DND-41 (cell line): ENCODE measurements at regions not wholly inside any gene's neighbourhood (a gene's known extent, or its start where the extent isn't known, plus 50 kb on each side); places are given as distances from the start of the nearest gene placed in this dataset.

Source experiments
- ATAC-seq: fragments of 200-7000 bp; cut with Tn5 transposase; 3 replicates; pipeline ENCODE4 v1.9.1; 2021; ENCODE audit warnings: low read depth; ENCODE audit not compliant: insufficient read depth
- DNase-seq: peaks from one replicate; pipeline ENCODE4 v3.0.0-alpha.2; 2020
- H2AFZ ChIP-seq: 2 replicates; pipeline ENCODE4 v1.6.0; 2012; ENCODE audit warnings: low read depth, low read length
- H3K27ac ChIP-seq: 2 replicates; pipeline ENCODE4 v1.5.1; 2012; ENCODE audit warnings: low read length, inconsistent platforms
- H3K27me3 ChIP-seq: fragments of 200-600 bp; sonication (generic); 2 replicates; pipeline ENCODE4 v1.6.0; 2012; ENCODE audit warnings: low read length, mild to moderate bottlenecking, inconsistent platforms; ENCODE audit not compliant: insufficient read depth, poor library complexity
- H3K36me3 ChIP-seq: 2 replicates; pipeline ENCODE4 v1.5.1; 2012; ENCODE audit warnings: low read length, inconsistent platforms; ENCODE audit not compliant: insufficient read depth
- H3K4me1 ChIP-seq: 2 replicates; pipeline ENCODE4 v1.5.1; 2012; ENCODE audit warnings: mild to moderate bottlenecking, low read length; ENCODE audit not compliant: insufficient read depth
- H3K4me2 ChIP-seq: 2 replicates; pipeline ENCODE4 v1.6.0; 2012; ENCODE audit warnings: mild to moderate bottlenecking, moderate library complexity, low read length, inconsistent platforms; ENCODE audit not compliant: insufficient read depth
- H3K4me3 ChIP-seq, 2 experiments: fragments of 200-600 bp in 1 of 2; shearing (Covaris generic) in 1 of 2; 2 replicates each; pipeline ENCODE4 v1.5.1; 2012 to 2016; ENCODE audit warnings: inconsistent platforms in 2 of 2, low read length in 2 of 2, mild to moderate bottlenecking in 2 of 2, low read depth in 1 of 2, moderate library complexity in 1 of 2
- H3K79me2 ChIP-seq: 2 replicates; pipeline ENCODE4 v1.6.0; 2012; ENCODE audit warnings: low read length, inconsistent platforms; ENCODE audit not compliant: insufficient read depth
- H3K9ac ChIP-seq: 2 replicates; pipeline ENCODE4 v1.6.0; 2012; ENCODE audit warnings: low read depth, mild to moderate bottlenecking, inconsistent platforms, low read length, moderate library complexity
- H3K9me3 ChIP-seq: 2 replicates; pipeline ENCODE4 v1.5.1; 2012; ENCODE audit warnings: low read length, moderate library complexity, mild to moderate bottlenecking, inconsistent platforms; ENCODE audit not compliant: insufficient read depth, severe bottlenecking
- H4K20me1 ChIP-seq: 2 replicates; pipeline ENCODE4 v1.6.0; 2012; ENCODE audit warnings: low read length; ENCODE audit not compliant: insufficient read depth
- CTCF ChIP-seq: IDR thresholded peaks from 2 replicates; pipeline ENCODE4 v1.5.1; 2012; ENCODE audit warnings: borderline replicate concordance, low read length, moderate library complexity, mild to moderate bottlenecking; ENCODE audit not compliant: poor library complexity, severe bottlenecking; ENCODE audit errors: extremely low read depth
- EZH2 ChIP-seq: IDR thresholded peaks from 3 replicates; pipeline ENCODE4 v1.6.1; 2012; ENCODE audit warnings: borderline replicate concordance, low read depth, mild to moderate bottlenecking, moderate library complexity, low read length, inconsistent platforms; ENCODE audit not compliant: severe bottlenecking

GRCh38 chr2:144595279-144595678, 75.4 kb upstream of the ZEB2 start:
- DNase-seq: no peak
- Histone ChIP-seq H3K79me2 (no peaks in the 10 kb centered on the region), H4K20me1 (no peaks in the 10 kb centered on the region), H3K36me3 (no peaks in the 10 kb centered on the region), H3K4me1 (peaks cover 21% of the 10 kb centered on the region), H3K27ac (no peak overlapping the region), H3K4me2 (no peak overlapping the region), H3K4me3 (no peak overlapping the region), H3K27me3 (no peaks in the 10 kb centered on the region), H3K9ac (no peak overlapping the region), H3K9me3 (no peaks in the 10 kb centered on the region), H2AFZ (no peak overlapping the region)
- ATAC-seq: no peak
- no peak for TF ChIP-seq EZH2
- no peak for TF ChIP-seq CTCF

- no peaks in the 10 kb centered on the region for H3K27me3 ChIP-seq
- no peak overlapping the region for H2AFZ ChIP-seq
- peaks cover 21% of the 10 kb centered on the region for H3K4me1 ChIP-seq
- H3K4me3 ChIP-seq: no peak overlapping the region
- no peak overlapping the region for H3K27ac ChIP-seq
- no peak for DNase-seq
- no peaks in the 10 kb centered on the region for H3K36me3 ChIP-seq
- H3K9ac ChIP-seq: no peak overlapping the region
- H3K9me3 ChIP-seq: no peaks in the 10 kb centered on the region
- no peaks in the 10 kb centered on the region for H4K20me1 ChIP-seq
- no peak overlapping the region for H3K4me2 ChIP-seq
- no peak for ATAC-seq
- H3K79me2 ChIP-seq: no peaks in the 10 kb centered on the region
- TF ChIP-seq CTCF (no peak), EZH2 (no peak)
Measured at GRCh38 chr2:144593803-144594202, 73.9 kb upstream of the ZEB2 start.

GRCh38 chr2:144592500-144593256, 72.8 kb upstream of the ZEB2 start:
- no peak overlapping the region for H3K9ac ChIP-seq
- no peaks in the 10 kb centered on the region for H3K79me2 ChIP-seq
- no peaks in the 10 kb centered on the region for H3K36me3 ChIP-seq
- no peak for ATAC-seq
- H3K4me1 ChIP-seq: peaks cover 21% of the 10 kb centered on the region
- H3K9me3 ChIP-seq: no peaks in the 10 kb centered on the region
- H3K4me3 ChIP-seq: no peak overlapping the region
- DNase-seq: no peak
- no peaks in the 10 kb centered on the region for H4K20me1 ChIP-seq
- no peak overlapping the region for H2AFZ ChIP-seq
- H3K4me2 ChIP-seq: no peak overlapping the region
- TF ChIP-seq CTCF: no peak
- no peak for TF ChIP-seq EZH2
- H3K27me3 ChIP-seq: no peaks in the 10 kb centered on the region
- H3K27ac ChIP-seq: no peak overlapping the region
